SK-N-SH (cell line): ENCODE measurements at regions not wholly inside any gene's neighbourhood (a gene's known extent, or its start where the extent isn't known, plus 50 kb on each side); places are given as distances from the start of the nearest gene placed in this dataset.
"Not testable (repeated sequence)": the region's sequence is repeated elsewhere in the genome, so short reads cannot be mapped to it uniquely, and the experiment has no call there.

Experiments used
- CTCF ChIA-PET: fragments of 300-600, 350-600 bp; formaldehyde crosslinking; extraction: SDS; loops from one replicate; lab custom pipeline; 2021; lab: Yijun Ruan, JAX
- POLR2A ChIA-PET: fragments of 350-600 bp; sonication (Branson Sonifier 250); formaldehyde crosslinking; extraction: SDS; loops from one replicate; lab custom pipeline; 2020; ENCODE audit warnings: antibody characterized with exemption, inconsistent platforms; lab: Yijun Ruan, JAX
- DNase-seq: peaks from one replicate; pipeline ENCODE4 v3.0.0; 2012
- H2AFZ ChIP-seq: fragments of 200-600 bp; sonication (generic); 2 replicates; pipeline ENCODE4 v1.8.1; 2016; ENCODE audit warnings: antibody characterized with exemption, mild to moderate bottlenecking, low read depth
- H3F3A ChIP-seq: fragments of 200-600 bp; sonication (generic); replicated peaks from 2 replicates; pipeline ENCODE3; 2016; ENCODE audit warnings: antibody characterized with exemption, mild to moderate bottlenecking; ENCODE audit not compliant: insufficient read depth
- H3K27ac ChIP-seq, 2 experiments: fragments of 200-500 bp in 1 of 2; fragments of 200-600 bp in 1 of 2; sonication (Bioruptor generic) in 1 of 2; sonication (generic), shearing (Covaris generic) in 1 of 2; 2 replicates each; pipeline versions ENCODE4 v1.5.1 to v1.6.1; 2014 to 2016; ENCODE audit warnings: low read depth in 2 of 2, inconsistent platforms in 1 of 2, low read length in 1 of 2, mild to moderate bottlenecking in 1 of 2, mixed read lengths in 1 of 2
- H3K27me3 ChIP-seq: fragments of 200-600 bp; sonication (generic), shearing (Covaris generic); 2 replicates; pipeline ENCODE4 v1.6.1; 2016; ENCODE audit warnings: mixed run types; ENCODE audit not compliant: insufficient read depth
- H3K36me3 ChIP-seq, 2 experiments: fragments of 200-500 bp in 1 of 2; fragments of 200-600 bp in 1 of 2; sonication (Bioruptor generic) in 1 of 2; sonication (generic) in 1 of 2; replicated peaks in 1 of 2; 2 replicates each; pipeline versions ENCODE3 to v1.5.1; 2014 to 2016; ENCODE audit warnings: low read length in 1 of 2, mild to moderate bottlenecking in 1 of 2; ENCODE audit not compliant: insufficient read depth in 2 of 2, control insufficient read depth in 1 of 2
- H3K4me1 ChIP-seq, 2 experiments: fragments of 200-500 bp in 1 of 2; fragments of 200-600 bp in 1 of 2; sonication (Bioruptor generic) in 1 of 2; sonication (generic), shearing (Covaris generic) in 1 of 2; 2 replicates each; pipeline versions ENCODE4 v1.5.1 to v1.6.1; 2014 to 2016; ENCODE audit warnings: low read depth in 1 of 2, low read length in 1 of 2, mixed run types in 1 of 2; ENCODE audit not compliant: insufficient read depth in 2 of 2, control insufficient read depth in 1 of 2
- H3K4me2 ChIP-seq: fragments of 200-600 bp; sonication (generic), shearing (Covaris generic); 2 replicates; pipeline ENCODE4 v1.6.1; 2017; ENCODE audit warnings: mixed run types
- H3K4me3 ChIP-seq, 2 experiments: fragments of 200-500 bp in 1 of 2; fragments of 200-600 bp in 1 of 2; sonication (Bioruptor generic) in 1 of 2; sonication (generic), shearing (Covaris generic) in 1 of 2; 2 replicates each; pipeline versions ENCODE4 v1.5.1 to v1.8.1; 2014 to 2016; ENCODE audit warnings: low read depth in 2 of 2, inconsistent platforms in 1 of 2, low read length in 1 of 2, mild to moderate bottlenecking in 1 of 2, mixed read lengths in 1 of 2, moderate library complexity in 1 of 2
- H3K79me2 ChIP-seq: fragments of 200-600 bp; sonication (generic); 2 replicates; pipeline ENCODE4 v1.8.1; 2017; ENCODE audit warnings: mild to moderate bottlenecking; ENCODE audit not compliant: insufficient read depth
- H3K9ac ChIP-seq: fragments of 200-600 bp; sonication (generic); 2 replicates; pipeline ENCODE4 v1.6.1; 2017; ENCODE audit warnings: mixed run types
- H3K9me2 ChIP-seq: fragments of 200-600 bp; sonication (generic); 2 replicates; pipeline ENCODE4 v1.6.1; 2017; ENCODE audit warnings: mixed run types
- H3K9me3 ChIP-seq: fragments of 200-600 bp; sonication (generic); 2 replicates; pipeline ENCODE4 v1.6.1; 2017; ENCODE audit warnings: mixed run types, mild to moderate bottlenecking, moderate library complexity
- H4K20me1 ChIP-seq: fragments of 200-600 bp; sonication (generic); 2 replicates; pipeline ENCODE4 v1.6.1; 2017; ENCODE audit warnings: mild to moderate bottlenecking, mixed run types; ENCODE audit not compliant: insufficient read depth
- CTCF ChIP-seq: fragments of 200-600 bp; sonication (generic); IDR thresholded peaks from 2 replicates; pipeline ENCODE4 v1.6.1; 2017; ENCODE audit warnings: antibody characterized with exemption, mild to moderate bottlenecking, moderate library complexity
- ELF1 ChIP-seq: IDR thresholded peaks from 2 replicates; pipeline ENCODE4 v1.4.0; 2012
- IRF3 ChIP-seq: fragments of 150-350 bp; IDR thresholded peaks from 2 replicates; pipeline ENCODE4 v1.6.1; 2016; ENCODE audit warnings: mild to moderate bottlenecking, low read depth, low read length
- JUND ChIP-seq: IDR thresholded peaks from 2 replicates; pipeline ENCODE4 v1.4.0; 2012
- MAX ChIP-seq: IDR thresholded peaks from 2 replicates; pipeline ENCODE4 v1.4.0; 2012; ENCODE audit warnings: low read depth
- POLR2AphosphoS5 ChIP-seq: IDR thresholded peaks from 2 replicates; pipeline ENCODE4 v1.6.1; 2012; ENCODE audit warnings: low read depth, low read length
- TCF12 ChIP-seq: IDR thresholded peaks from 2 replicates; pipeline ENCODE4 v1.4.0; 2012
- USF1 ChIP-seq: IDR thresholded peaks from 2 replicates; pipeline ENCODE4 v1.4.0; 2012; ENCODE audit warnings: low read depth, borderline replicate concordance
- USF2 ChIP-seq: fragments of 150-350 bp; IDR thresholded peaks from 2 replicates; pipeline ENCODE4 v1.6.1; 2017; ENCODE audit warnings: antibody characterized with exemption, low read length, low read depth, borderline replicate concordance
- WGBS: methylation state at CpG from one replicate; pipeline ENCODE4 v1.1.6; 2017; ENCODE audit warnings: low lambda C conversion rate; 5-methylcytosine and 5-hydroxymethylcytosine counted together

- no peaks in the 10 kb centered on the region for H3F3A ChIP-seq
- no peaks in the 10 kb centered on the region for H3K27me3 ChIP-seq
- H3K9ac ChIP-seq: no peak overlapping the region
- no peak overlapping the region for H2AFZ ChIP-seq
- ChIA-PET CTCF (no interaction called here), POLR2A (no interaction called here)
- TF ChIP-seq JUND (no peak), CTCF (no peak), POLR2AphosphoS5 (no peak), MAX (no peak), TCF12 (no peak), USF1 (no peak), ELF1 (no peak), USF2 (no peak), IRF3 (no peak)
- no peaks in the 10 kb centered on the region for H3K9me3 ChIP-seq
- no peak overlapping the region for H3K4me3 ChIP-seq
- no peaks in the 10 kb centered on the region for H3K79me2 ChIP-seq
- 65% methylated on average over 6 of the region's 9 CpGs for WGBS
- H4K20me1 ChIP-seq: no peaks in the 10 kb centered on the region
- H3K36me3 ChIP-seq: no peaks in the 10 kb centered on the region
- no peak overlapping the region for H3K27ac ChIP-seq
- H3K4me1 ChIP-seq: peaks cover 0 to 11% of the 10 kb centered on the region in 2 experiments; a peak in 1 of 4 replicates
- H3K4me2 ChIP-seq: no peak overlapping the region
- no peak for DNase-seq
- H3K9me2 ChIP-seq: no peaks in the 10 kb centered on the region
Observed at GRCh38 chr1:29920316-29920715, 684.0 kb downstream of the PTPRU start.

- WGBS: 53% methylated on average over 7 of the region's 7 CpGs
- not testable (repeated sequence) for H3K79me2 ChIP-seq
Observed at GRCh38 chr1:29919041-29919440, 682.7 kb downstream of the PTPRU start.

More at GRCh38 chr1:29919041-29919440, 682.7 kb downstream of the PTPRU start:
- H3K9me3 ChIP-seq, H3K27ac ChIP-seq, H3K27me3 ChIP-seq, H3K4me1 ChIP-seq, H3K36me3 ChIP-seq, H3K9ac ChIP-seq, H3K9me2 ChIP-seq, H3F3A ChIP-seq, DNase-seq, H4K20me1 ChIP-seq, H3K4me2 ChIP-seq, H2AFZ ChIP-seq, CTCF ChIA-PET, POLR2A ChIA-PET, H3K4me3 ChIP-seq: not testable (repeated sequence)
